Fibroblast of peridontal ligament (primary cell): ENCODE measurements at regions not wholly inside any gene's neighbourhood (a gene's known extent, or its start where the extent isn't known, plus 50 kb on each side); places are given as distances from the start of the nearest gene placed in this dataset.

Source experiments
- DNase-seq: peaks from one replicate; pipeline ENCODE4 v3.0.0-alpha.2; 2010; ENCODE audit errors: extremely low read depth

DNA sequence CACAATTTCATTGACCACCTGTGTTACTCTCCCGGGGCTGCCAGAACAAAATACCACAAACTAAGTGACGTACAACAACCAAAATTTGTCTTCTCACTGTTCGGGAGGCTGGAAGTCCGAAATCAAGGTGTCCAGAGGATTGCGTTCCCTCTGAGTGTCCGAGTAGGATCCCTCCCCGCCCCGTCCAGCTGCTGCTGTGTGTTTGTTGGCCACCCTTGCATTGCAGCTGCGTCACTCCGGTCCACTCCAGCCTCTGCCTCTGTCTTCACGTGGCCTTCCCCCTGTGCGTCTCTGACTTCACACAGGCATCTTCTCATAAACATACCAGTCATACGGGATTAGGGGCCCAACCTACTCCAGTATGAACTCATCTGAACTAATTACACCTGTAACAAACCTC, 251.8 kb upstream of the SMIM21 start:
- no peak for DNase-seq

DNA sequence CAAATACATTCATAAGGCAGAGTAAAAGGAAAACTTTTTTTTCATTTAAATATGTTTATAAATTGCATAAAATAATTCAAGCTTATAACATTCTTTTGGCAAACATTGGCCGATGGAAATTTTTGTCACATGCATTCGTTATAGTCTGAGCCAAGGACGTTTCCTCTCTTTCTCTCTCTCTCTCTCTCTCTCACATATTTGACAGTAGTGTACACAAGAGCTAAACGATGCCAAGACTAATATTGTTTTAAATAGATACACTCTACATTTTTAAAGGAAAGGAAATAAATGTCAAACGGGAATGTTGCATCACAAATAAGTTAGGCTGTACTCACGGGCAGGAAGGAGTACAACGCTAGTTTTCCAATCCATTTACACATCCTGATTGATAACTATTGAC, 251.1 kb upstream of the SMIM21 start:
- no peak for DNase-seq

DNA sequence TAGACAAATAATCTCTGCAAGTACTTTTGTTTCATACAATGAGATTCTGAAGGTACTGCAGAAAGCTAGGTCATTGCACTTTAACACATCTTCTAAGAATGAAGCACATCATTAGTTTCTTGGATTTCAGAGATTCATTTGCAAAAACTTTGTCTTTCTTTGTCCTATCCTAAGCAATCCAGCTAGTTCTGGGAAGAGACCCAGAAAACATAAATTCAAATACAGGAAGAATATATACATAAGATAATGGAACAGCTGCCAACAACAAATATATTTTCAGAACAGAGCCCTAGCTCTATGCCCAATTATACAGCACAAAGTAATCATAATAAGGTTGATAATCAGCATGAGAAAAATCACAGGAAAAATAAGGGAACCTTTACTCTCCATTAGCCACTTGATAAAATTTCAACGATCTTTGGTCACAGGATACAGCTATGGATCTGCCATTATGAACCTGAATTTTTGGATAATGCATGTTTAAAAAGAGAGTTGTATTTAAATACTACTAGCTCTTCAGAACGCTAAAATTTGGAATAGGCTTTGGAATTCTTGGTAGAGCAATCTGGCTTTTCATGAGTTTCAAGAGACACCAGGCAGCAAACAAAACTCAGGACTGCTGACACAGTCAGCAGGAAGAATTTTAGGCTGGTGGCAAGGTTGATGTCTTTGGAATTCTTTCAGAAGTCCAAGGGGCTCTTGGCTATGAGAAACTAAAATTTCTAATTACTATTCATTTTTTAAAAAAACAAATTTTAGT, 250.4 kb upstream of the SMIM21 start:
- no peak for DNase-seq

DNA sequence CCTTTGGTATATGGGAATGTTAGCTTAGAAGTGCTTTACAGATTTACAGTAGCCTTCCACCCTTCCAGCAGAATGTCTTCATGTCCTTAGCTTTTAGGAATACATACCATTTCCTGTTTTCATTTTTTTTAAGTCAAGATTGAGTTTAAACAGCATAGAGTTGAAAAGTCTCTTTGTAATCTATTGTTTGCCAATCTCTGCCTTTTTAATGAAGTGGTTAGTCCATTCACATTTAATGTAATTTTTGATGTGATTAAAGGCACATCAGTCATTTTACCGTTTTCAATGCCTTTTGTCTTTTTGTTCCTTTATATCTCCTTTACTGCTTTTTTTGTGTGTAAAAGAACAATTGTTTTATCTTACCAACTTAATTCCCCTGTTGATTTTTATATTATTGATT, 233.4 kb upstream of the SMIM21 start:
- no peak for DNase-seq

DNA sequence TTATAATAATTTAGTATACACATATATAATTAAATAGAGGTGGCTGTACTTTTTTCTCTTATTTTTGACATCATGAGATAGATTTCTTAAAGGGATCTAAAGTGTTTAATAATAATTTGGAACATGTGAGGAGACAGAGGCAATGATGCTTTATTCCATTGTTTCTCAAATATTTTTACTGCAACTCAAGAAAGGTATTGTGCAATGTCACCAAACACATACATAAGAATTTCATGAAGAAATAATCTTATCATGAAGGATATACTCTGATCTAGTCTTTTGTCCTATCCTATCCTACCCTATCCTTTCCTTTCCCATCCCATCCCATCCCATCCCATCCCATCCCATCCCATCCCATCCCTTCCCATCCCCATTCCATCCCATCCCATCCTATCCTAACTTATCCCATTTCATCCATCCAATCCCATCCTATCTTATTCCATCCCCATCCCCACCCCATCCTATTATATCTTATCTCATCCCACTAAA, 232.1 kb upstream of the SMIM21 start:
- DNase-seq: no peak

DNA sequence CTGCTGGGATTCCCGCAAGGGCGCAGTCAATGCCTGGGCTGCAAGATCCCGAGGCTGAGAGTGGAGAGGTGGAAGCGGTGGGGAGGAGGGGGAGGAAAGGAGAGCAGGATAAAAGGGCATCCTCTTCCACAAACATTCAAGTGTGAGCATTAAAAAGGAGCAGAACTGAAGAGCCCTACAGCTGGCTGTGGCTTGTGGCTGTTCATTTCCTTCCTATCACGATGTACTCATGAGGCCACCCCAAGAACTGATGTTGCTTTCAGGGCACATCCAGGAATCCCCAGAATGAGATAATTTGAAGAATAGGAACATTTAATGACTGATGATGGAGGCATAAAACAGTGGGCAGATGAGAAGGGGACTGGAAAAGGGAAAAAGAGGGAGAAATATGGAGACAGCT, 230.8 kb upstream of the SMIM21 start:
- no peak for DNase-seq

DNA sequence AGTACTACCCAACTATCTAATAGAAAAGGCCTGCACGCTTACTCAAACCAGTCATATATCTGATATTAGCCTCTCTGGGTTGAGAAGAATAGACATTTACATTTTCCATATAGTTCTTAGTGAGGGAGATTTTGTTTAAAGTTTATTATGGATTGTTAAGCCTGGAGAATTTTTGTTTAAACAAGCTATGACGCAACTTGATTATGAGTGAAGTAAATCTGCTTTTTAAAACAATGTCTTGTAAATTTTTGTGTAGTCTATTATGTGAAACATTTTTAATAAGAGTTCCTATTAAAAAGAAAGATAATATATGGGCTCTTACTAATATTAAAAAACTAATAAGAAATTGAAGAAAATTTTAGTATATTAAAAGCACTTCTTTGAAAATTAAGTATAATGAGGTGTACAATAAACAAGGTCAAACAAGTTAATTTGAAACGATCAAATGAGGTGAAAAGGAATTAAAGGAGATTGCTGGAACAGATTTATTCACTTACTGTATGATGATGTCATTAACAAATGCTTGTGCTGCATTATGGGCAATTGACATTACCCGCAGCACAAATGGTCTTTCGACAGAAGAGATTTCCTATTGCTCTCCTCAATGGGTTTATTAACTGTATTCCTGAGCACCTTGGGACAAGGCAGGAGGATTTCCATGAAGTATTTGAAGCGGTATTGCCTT, 229.2 kb upstream of the SMIM21 start:
- DNase-seq: no peak

DNA sequence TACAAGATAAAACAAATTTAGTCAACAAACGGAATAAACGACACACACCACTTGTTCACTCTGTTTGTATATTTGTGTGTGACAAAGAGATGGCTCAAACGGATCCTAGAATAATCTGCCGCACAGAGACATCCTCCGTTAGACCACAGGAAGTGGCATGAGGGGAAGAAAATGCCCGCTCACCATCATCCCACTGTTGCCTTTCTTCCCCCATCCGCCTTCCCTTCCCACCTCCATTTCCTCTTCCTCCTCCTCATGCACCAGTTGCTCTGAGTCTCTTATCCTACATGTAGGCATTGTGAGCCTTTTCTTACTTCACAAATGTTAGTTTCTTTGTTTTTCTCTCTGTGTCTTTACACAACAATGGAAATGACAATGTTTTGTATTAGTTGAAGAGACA, 228.5 kb upstream of the SMIM21 start:
- DNase-seq: no peak

DNA sequence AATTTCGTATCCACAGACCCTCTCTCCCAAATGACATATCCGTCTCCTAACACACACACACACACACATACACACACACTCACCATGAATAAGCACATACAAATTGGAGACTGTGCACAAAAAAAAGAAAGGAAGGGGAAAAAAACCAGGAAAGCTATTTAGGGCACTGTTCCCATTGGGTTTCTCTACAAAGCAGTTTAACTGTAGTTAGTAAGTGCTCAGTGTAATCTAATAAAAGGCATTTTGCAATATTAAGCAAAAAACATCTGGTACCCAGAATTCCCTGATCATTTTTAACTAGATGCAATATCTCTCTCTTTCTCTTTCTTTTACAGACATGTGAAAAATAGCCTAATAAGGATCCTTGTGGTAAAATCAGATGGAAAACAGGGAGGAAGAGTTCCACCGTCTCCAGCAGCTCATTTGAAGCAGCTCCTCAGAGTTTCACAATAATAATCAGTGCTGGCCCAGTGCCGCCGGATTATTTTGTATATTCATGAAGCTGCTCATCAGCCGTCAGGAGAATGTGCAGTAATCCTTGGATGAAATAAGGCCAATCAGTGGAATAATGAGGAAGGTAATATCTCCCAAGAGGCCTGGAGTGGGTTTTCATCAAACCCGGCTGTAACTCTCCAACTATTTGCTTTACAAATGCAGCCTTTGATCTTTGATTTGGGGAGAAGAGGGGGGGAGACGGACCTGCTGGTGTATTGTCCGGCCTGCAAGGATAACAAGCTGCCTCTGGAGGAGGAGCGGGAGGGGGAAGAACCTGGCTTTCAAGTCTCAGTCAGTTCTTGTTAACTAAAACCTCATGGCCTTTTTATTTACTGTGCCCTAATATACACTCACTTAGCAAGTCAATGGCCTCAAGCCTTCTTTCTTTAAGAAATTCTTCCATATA, 227.6 kb upstream of the SMIM21 start:
- no peak for DNase-seq

DNA sequence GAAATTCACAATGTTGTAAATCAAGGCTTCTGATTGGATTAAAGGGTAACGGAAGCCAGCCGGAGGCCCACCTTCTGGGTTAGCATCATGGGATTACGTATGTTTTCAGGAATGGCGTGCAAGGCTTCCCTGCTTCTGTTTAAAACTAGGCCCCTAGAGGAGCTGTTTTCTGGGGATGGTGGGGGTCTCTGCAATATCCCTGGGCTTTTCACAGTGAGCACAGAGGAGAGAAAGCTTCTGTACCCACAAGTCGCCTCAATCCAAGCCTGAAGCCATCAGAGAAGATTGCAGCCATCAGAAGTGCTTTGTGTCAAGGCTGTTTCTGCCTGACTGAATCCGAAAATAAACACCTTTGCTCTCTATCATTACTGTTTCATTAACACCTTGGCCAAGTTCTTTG, 226.9 kb upstream of the SMIM21 start:
- no peak for DNase-seq

DNA sequence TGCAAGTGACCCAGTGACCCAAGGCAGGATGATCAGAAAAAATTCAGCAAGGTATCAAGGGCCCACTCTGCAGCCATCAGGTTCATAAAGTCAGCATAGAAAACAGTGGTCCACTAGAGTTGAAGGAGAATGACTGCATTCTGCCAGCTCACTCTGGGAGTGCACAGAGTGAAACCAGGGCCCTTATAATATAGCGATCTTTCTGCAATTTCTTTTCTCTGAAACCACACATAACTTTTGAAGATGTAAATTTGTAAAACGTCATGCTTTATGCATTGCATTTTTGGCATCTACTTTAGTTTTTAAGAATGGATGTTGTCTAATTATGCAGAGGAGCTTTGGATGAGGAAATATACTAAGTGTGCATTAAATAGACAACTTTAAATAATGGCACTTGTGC, 225.0 kb upstream of the SMIM21 start:
- DNase-seq: no peak

DNA sequence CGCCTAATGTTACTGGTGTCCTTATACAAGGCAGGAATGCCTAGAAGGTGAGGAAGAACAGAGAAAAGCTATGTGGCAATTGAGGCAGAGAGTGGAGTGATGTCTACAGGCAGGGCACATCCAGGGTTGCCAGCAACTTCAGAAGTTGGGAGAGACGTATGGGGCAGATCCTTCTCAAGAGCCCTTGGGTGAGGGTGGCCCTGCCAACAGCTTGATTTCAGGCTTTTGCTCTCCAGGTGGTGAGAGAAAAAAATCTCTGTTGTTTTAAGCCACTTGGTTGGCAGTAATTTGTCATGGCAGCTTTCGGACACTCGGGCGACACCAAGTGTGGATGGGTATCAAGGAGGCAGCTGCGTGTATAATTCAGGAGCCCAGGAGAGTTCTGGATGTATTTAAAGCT, 217.4 kb upstream of the SMIM21 start:
- no peak for DNase-seq

DNA sequence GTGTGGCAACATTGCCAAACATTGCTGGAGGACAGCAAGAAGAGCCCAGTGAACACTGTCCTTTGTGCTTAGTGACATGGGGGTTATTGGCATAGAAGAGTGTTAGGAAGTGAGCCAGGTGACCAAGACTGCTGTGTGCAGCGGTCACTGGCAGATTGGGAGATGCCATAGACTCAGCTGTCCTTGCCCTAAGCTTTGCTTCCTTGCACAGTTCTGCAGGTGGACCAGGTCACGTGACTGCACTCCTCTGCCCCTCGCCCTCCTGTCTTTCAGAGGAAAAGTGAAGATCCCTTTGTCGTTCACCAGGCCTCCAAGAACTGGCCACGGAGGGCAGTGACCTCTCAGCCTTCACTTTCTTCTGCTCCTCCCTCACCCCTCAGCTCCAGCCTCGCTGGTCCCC, 215.6 kb upstream of the SMIM21 start:
- no peak for DNase-seq

DNA sequence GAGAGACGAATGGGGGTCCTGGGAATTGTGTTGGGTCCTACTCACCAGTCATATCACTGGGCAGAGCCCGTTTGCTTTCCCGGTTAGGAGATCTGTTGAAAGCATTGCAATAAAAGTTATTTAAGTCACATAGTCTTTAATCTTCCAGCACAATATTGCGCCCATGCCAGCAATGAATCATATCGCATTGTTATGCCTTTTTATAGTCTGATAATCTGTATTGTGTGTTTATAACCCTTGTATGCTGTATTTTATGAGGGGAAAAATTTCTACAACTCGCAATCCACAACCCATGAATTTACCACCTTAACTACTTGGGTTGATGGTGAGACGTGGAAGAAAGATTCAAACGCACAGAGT, 211.9 kb upstream of the SMIM21 start:
- DNase-seq: no peak

DNA sequence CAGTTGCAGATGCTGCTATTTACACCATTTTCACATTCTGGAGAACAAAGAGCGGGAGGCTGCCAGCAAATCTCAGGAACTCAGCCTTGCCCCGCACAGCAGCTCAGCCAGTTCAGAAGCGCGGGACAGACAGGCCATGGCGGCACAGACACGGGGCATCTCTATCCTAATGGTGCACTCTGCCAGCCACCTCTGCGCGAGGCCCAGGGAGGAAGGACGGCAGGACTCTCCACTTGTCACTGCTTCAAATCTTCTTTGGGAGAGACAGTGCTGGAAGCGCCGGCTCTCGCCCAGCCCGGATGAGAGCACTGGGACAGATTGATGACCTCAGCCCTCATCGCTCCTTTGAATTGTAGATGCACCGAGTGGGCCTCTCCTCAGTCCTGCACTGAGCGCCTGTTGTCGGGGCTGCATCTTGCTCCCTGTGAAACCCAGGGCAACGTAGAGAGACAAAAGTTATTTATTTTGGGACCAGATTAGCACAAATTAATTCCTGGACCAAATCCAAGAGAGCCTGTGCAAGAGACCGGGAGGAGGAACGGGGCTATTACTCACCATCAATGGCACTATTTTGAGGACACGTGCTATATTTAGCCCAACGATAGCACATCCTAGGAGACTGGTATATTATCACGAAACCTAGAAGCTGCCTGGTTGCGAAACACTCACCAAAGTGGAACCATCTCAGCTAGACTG, 211.4 kb upstream of the SMIM21 start:
- no peak for DNase-seq

DNA sequence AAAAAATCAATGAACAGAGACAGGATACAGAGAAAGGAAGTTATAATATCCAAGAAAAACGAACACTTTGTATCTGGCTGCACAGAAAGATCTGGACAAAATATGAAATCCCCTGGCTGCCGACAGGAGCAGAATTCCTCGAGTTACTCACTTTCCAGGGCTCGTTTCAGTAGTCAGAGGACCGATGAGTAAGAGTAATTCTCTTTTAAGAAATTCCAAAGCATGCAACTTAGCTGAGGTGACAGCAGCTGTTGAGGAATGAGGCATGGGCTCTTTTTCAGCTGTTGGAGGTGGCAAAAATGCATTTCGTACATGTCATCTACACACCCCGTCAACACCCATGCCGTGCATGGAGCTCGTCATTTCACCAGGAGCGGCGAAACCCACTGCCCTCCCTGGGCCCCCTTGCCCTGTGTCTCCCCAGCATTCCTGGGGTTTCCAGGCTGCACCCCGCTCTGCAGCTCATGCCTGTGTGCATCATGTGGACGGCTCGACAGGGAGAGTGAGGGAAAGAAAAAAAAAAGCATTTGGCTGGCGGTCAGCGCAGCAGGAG, 210.8 kb upstream of the SMIM21 start:
- DNase-seq: no peak

DNA sequence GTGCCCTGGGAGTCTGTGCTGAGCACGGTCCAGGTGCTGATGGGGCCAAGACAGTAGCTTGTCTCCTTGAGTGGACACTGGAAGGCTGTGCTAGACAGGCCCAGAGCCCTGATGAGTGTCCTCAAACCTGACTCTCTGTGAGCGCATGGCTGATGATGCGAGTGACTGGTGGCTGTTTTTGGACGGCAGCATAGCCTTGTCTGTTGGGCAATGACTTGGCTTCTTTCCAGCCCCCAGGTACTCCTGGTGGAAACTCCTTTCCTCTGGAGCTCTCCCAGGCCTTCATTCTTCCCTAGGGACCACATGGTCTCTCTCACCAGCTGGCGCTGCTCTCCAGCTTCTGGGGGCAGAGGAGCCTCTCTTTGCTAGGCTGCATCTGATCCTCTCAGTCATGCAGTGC, 207.6 kb upstream of the SMIM21 start:
- no peak for DNase-seq

DNA sequence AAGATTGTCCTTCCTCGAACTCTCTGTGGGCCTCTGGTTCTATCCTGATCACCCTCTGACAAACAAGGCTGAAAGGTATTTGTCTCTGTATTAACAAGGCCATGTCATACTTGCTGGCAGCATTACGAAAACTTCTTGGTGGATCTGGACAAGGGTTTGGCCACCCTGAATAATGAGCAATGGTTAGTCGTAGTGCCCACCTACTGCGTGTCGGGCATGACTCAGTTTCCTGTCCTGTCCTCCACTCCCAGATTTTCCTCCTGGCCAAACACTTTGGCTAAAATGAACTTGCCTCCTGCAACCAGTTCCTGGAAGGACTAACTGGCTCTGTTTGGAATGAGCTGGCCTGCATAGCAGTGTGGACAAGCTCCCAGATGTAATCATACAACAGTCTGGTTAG, 198.5 kb upstream of the SMIM21 start:
- DNase-seq: no peak

DNA sequence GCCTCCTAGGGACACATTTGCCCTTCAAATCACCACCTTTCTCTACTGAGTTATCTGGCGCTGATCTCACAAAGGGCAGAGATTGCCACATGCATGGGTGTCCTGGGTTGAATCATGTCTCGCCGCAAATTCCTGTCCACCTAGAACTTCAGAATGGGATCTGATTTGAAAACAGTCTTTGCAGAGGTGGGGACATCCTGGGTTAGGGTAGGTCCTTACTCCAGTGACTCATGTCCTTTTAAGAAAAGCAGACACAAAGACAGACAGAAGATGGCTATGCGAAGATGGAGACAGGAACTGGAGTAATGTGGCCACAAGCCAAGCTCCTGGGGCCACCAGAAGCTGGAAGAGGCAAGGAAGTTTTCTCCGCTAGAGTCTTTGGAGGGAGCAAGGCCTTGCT, 197.4 kb upstream of the SMIM21 start:
- no peak for DNase-seq

DNA sequence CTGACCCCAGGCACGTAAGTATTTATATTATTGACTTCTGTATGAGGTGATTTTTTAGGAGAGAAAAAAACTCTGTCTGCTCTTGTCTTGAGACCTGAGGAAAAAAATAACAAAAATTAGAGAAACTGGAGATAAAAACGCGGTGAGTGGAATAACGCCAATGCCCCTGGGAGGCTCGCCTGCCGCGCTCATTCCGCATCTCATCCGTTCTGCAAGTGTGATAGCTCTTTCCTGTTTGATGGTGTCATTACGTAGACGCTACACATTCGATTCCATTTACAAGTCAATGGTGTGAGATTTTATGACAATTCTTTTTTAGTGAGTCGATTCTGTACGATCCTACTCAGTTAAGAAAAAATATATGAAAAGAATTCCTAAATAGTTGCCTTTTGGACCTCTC, 194.3 kb upstream of the SMIM21 start:
- no peak for DNase-seq

DNA sequence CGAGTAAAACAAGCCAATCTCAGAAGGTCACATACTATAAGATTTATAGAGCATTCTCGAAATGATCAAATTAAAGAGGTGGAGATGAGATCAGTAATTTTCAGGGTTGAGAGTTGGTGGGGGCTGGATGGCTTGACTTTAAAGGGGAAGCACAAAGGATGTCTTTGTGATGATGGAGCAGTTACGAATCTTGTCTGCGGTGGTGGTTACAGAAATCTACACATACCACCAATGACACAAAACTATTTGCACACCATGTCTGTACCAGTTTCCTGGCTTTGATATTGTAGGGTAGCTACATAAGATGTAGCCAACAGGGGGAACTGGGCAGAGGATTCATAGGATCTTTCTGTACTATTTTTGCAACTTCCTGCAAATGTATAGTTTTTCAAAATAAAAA, 190.6 kb upstream of the SMIM21 start:
- no peak for DNase-seq

DNA sequence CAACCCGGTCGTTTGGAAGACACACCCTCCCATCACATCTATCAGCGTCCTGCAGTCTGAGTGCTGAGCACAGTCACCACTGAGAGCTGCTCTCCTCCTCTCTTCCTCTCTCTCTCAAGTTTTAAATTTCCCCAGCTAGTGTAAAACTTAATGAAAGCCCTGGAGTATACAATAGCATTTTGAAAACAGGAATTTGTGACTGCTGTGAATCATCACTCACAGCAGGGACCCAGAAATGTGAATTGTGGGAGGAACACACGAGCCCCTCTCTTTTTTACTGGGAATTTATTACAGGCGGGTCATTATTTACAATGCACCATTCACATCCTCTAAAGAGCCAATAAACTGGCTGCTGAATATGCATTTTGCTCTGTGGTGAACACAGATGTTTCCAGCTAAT, 185.0 kb upstream of the SMIM21 start:
- no peak for DNase-seq
